ENCODE measurements at regions not wholly inside any gene's neighbourhood (a gene's known extent, or its start where the extent isn't known, plus 50 kb on each side); places are given as distances from the start of the nearest gene placed in this dataset.

GRCh38 chr1:59154401-59154800 lies 142.5 kb upstream of the FGGY start:
- TF ChIP-seq, protein P1, sequence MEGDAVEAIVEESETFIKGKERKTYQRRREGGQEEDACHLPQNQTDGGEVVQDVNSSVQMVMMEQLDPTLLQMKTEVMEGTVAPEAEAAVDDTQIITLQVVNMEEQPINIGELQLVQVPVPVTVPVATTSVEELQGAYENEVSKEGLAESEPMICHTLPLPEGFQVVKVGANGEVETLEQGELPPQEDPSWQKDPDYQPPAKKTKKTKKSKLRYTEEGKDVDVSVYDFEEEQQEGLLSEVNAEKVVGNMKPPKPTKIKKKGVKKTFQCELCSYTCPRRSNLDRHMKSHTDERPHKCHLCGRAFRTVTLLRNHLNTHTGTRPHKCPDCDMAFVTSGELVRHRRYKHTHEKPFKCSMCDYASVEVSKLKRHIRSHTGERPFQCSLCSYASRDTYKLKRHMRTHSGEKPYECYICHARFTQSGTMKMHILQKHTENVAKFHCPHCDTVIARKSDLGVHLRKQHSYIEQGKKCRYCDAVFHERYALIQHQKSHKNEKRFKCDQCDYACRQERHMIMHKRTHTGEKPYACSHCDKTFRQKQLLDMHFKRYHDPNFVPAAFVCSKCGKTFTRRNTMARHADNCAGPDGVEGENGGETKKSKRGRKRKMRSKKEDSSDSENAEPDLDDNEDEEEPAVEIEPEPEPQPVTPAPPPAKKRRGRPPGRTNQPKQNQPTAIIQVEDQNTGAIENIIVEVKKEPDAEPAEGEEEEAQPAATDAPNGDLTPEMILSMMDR (optimal IDR thresholded peaks at IDR 0.05 in 1 of 3, IDR thresholded peaks at IDR 0.05 in 1 of 3, conservative IDR thresholded peaks at IDR 0.05 in 1 of 3; ENCODE audit: extremely low read depth in 1 of 3, insufficient read depth in 2 of 3, low read length in 3 of 3), result no peak
- no peak for TF ChIP-seq EZH2 (IDR thresholded peaks at IDR 0.05; ENCODE audit: low read length)
